GM23338 (cell line): ENCODE measurements at regions not wholly inside any gene's neighbourhood (a gene's known extent, or its start where the extent isn't known, plus 50 kb on each side); places are given as distances from the start of the nearest gene placed in this dataset.

Source experiments
- ATAC-seq: fragments of 200-7000 bp; cut with Tn5 transposase; 3 replicates; pipeline ENCODE4 v1.9.1; 2020
- DNase-seq: peaks from one replicate; pipeline ENCODE4 v3.0.0-alpha.2; 2015; ENCODE audit warnings: low spot score
- H2AFZ ChIP-seq: fragments of 200-600 bp; sonication (generic); 2 replicates; pipeline ENCODE4 v1.8.0; 2016; ENCODE audit warnings: antibody characterized with exemption, mild to moderate bottlenecking, moderate library complexity
- H3F3A ChIP-seq: fragments of 200-600 bp; sonication (generic); replicated peaks from 2 replicates; pipeline ENCODE4 v1.8.0; 2017; ENCODE audit warnings: antibody characterized with exemption, mixed run types, low read depth
- H3K27ac ChIP-seq: fragments of 200-600 bp; sonication (generic); 2 replicates; pipeline ENCODE4 v1.6.1; 2016; ENCODE audit warnings: low read depth
- H3K27me3 ChIP-seq: fragments of 200-600 bp; sonication (generic); 2 replicates; pipeline ENCODE4 v1.8.0; 2016; ENCODE audit warnings: mild to moderate bottlenecking, mixed run types, moderate library complexity; ENCODE audit not compliant: insufficient read depth
- H3K36me3 ChIP-seq: fragments of 200-600 bp; sonication (generic); 2 replicates; pipeline ENCODE4 v1.8.0; 2016; ENCODE audit warnings: mild to moderate bottlenecking; ENCODE audit not compliant: insufficient read depth
- H3K4me1 ChIP-seq: fragments of 200-600 bp; sonication (generic); 2 replicates; pipeline ENCODE4 v1.8.0; 2016; ENCODE audit warnings: mild to moderate bottlenecking, moderate library complexity; ENCODE audit not compliant: insufficient read depth
- H3K4me2 ChIP-seq: fragments of 200-600 bp; sonication (generic); 2 replicates; pipeline ENCODE4 v1.7.1; 2017; ENCODE audit warnings: mixed run types
- H3K4me3 ChIP-seq: fragments of 200-600 bp; sonication (generic); 2 replicates; pipeline ENCODE4 v1.6.1; 2016; ENCODE audit warnings: mixed run types
- H3K79me2 ChIP-seq: fragments of 200-600 bp; sonication (generic); replicated peaks from 2 replicates; pipeline ENCODE4 v1.8.0; 2017; ENCODE audit warnings: mild to moderate bottlenecking; ENCODE audit not compliant: insufficient read depth
- H3K9me2 ChIP-seq: fragments of 200-600 bp; sonication (generic); 2 replicates; pipeline ENCODE4 v1.8.0; 2017; ENCODE audit not compliant: insufficient read depth
- H4K20me1 ChIP-seq: fragments of 200-600 bp; sonication (generic); replicated peaks from 2 replicates; pipeline ENCODE4 v1.8.0; 2017; ENCODE audit warnings: mild to moderate bottlenecking; ENCODE audit not compliant: insufficient read depth
- H3K27ac Mint-ChIP-seq: 2 replicates; pipeline ENCODE4 v1.8.0; 2020; ENCODE audit warnings: inconsistent platforms, mild to moderate bottlenecking, moderate library complexity, mixed read lengths
- H3K27me3 Mint-ChIP-seq: 3 replicates; pipeline ENCODE4 v1.8.0; 2022; ENCODE audit warnings: low read depth, mild to moderate bottlenecking, moderate library complexity, mixed read lengths, inconsistent platforms; ENCODE audit not compliant: insufficient read depth, poor library complexity
- H3K36me3 Mint-ChIP-seq: 3 replicates; pipeline ENCODE4 v1.8.0; 2021; ENCODE audit warnings: low read depth, mild to moderate bottlenecking, inconsistent platforms, moderate library complexity, mixed read lengths
- H3K4me1 Mint-ChIP-seq: 3 replicates; pipeline ENCODE4 v1.8.0; 2020; ENCODE audit warnings: mild to moderate bottlenecking, inconsistent platforms, mixed read lengths
- H3K4me3 Mint-ChIP-seq: 3 replicates; pipeline ENCODE4 v1.8.0; 2021; ENCODE audit warnings: moderate library complexity, mild to moderate bottlenecking, inconsistent platforms, mixed read lengths
- H3K9me3 Mint-ChIP-seq: 3 replicates; pipeline ENCODE4 v1.8.0; 2020; ENCODE audit warnings: moderate library complexity, mild to moderate bottlenecking, inconsistent platforms, mixed read lengths
- CREB1 ChIP-seq: fragments of 250-450 bp; sonication (Bioruptor Pico); IDR thresholded peaks from 2 replicates; pipeline ENCODE4 v1.5.0; 2020; ENCODE audit warnings: low read depth, mild to moderate bottlenecking, moderate library complexity
- EZH2 ChIP-seq: fragments of 200-600 bp; sonication (generic); IDR thresholded peaks from one replicate; pipeline ENCODE4 v1.8.0; 2017; ENCODE audit warnings: antibody characterized with exemption, mild to moderate bottlenecking, low read depth; ENCODE audit not compliant: unreplicated experiment
- EZH2phosphoT487 ChIP-seq: fragments of 200-600 bp; sonication (generic); IDR thresholded peaks from one replicate; pipeline ENCODE4 v1.8.1; 2018; ENCODE audit warnings: antibody characterized with exemption; ENCODE audit not compliant: unreplicated experiment
- JUNB ChIP-seq: IDR thresholded peaks from one replicate; pipeline ENCODE4 v1.6.1; 2016; ENCODE audit warnings: antibody characterized with exemption; ENCODE audit not compliant: unreplicated experiment
- NANOG ChIP-seq: IDR thresholded peaks from 2 replicates; pipeline ENCODE4 v1.6.1; 2016; ENCODE audit warnings: antibody characterized with exemption, borderline replicate concordance
- POLR2AphosphoS5 ChIP-seq: IDR thresholded peaks from 2 replicates; pipeline ENCODE4 v1.6.1; 2016; ENCODE audit warnings: antibody characterized with exemption, low read depth
- STAT1 ChIP-seq: IDR thresholded peaks from one replicate; pipeline ENCODE4 v1.6.1; 2016; ENCODE audit warnings: antibody characterized with exemption; ENCODE audit not compliant: unreplicated experiment
- ZNF114 ChIP-seq: fragments of 250-450 bp; sonication (Bioruptor Pico); IDR thresholded peaks from 2 replicates; pipeline ENCODE4 v1.5.0; 2020; ENCODE audit warnings: mild to moderate bottlenecking, moderate library complexity
- ZNF331 ChIP-seq: fragments of 250-450 bp; sonication (Bioruptor Pico); IDR thresholded peaks from 2 replicates; pipeline ENCODE4 v1.5.0; 2020; ENCODE audit warnings: low read depth, mild to moderate bottlenecking, moderate library complexity
- TF ChIP-seq, protein P1 (sequence below), 2 experiments: fragments of 200-600 bp in 1 of 2; sonication (generic) in 1 of 2; conservative IDR thresholded peaks; 2 replicates each; pipeline versions ENCODE4 v1.5.1 to v1.6.1; 2016 to 2017; ENCODE audit warnings: antibody characterized with exemption in 2 of 2, low read depth in 2 of 2, mild to moderate bottlenecking in 2 of 2, moderate library complexity in 1 of 2
- TF ChIP-seq, protein P2 (sequence below): IDR thresholded peaks from 2 replicates; pipeline ENCODE4 v1.6.1; 2016; ENCODE audit warnings: antibody characterized with exemption
- TF ChIP-seq, protein P3 (sequence below): fragments of 250-450 bp; sonication (Bioruptor Pico); IDR thresholded peaks from 2 replicates; pipeline ENCODE4 v1.5.0; 2020; ENCODE audit warnings: mild to moderate bottlenecking, moderate library complexity
- TF ChIP-seq, protein P4 (sequence below): IDR thresholded peaks from one replicate; pipeline ENCODE4 v1.6.1; 2018; ENCODE audit warnings: antibody characterized with exemption; ENCODE audit not compliant: unreplicated experiment

DNA sequence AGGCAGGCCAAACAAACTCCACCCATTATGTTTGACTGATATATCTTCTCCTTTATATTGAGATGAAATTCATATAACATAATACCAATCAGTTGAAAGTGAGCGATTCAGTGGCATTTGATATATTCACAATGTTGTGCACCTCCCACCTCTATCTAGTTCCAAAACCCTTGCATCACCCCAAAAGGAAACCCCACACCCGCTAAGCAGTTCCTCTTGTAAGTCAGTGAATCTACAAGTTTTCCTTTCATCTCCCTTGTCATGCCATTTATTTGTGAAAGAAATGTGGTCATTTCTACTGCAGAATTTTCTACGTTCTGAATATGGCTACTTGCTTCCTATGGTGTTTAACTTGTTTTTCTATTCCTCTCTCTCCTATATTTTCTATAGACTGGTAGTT lies 99.4 kb upstream of the PTPN3 start:
- Histone ChIP-seq H3K4me2 (no peak overlapping the region), H2AFZ (no peak overlapping the region), H3K9me2 (no peaks in the 10 kb centered on the region), H3K36me3 (no peaks in the 10 kb centered on the region), H3K4me1 (no peaks in the 10 kb centered on the region), H4K20me1 (no peaks in the 10 kb centered on the region), H3F3A (no peaks in the 10 kb centered on the region), H3K4me3 (no peak overlapping the region), H3K27ac (no peak overlapping the region), H3K79me2 (no peaks in the 10 kb centered on the region), H3K27me3 (no peaks in the 10 kb centered on the region)
- no peak overlapping the region for H3K4me3 Mint-ChIP-seq
- ATAC-seq = no peak
- no peak overlapping the region for H3K27ac Mint-ChIP-seq
- H3K9me3 Mint-ChIP-seq = no peaks in the 10 kb centered on the region
- no peaks in the 10 kb centered on the region for H3K27me3 Mint-ChIP-seq
- H3K4me1 Mint-ChIP-seq = no peaks in the 10 kb centered on the region
- DNase-seq = no peak
- no peaks in the 10 kb centered on the region for H3K36me3 Mint-ChIP-seq
- TF ChIP-seq ZNF114 (CRISPR knock-in tag) = no peak
- TF ChIP-seq POLR2AphosphoS5 = no peak
- TF ChIP-seq, protein P1, sequence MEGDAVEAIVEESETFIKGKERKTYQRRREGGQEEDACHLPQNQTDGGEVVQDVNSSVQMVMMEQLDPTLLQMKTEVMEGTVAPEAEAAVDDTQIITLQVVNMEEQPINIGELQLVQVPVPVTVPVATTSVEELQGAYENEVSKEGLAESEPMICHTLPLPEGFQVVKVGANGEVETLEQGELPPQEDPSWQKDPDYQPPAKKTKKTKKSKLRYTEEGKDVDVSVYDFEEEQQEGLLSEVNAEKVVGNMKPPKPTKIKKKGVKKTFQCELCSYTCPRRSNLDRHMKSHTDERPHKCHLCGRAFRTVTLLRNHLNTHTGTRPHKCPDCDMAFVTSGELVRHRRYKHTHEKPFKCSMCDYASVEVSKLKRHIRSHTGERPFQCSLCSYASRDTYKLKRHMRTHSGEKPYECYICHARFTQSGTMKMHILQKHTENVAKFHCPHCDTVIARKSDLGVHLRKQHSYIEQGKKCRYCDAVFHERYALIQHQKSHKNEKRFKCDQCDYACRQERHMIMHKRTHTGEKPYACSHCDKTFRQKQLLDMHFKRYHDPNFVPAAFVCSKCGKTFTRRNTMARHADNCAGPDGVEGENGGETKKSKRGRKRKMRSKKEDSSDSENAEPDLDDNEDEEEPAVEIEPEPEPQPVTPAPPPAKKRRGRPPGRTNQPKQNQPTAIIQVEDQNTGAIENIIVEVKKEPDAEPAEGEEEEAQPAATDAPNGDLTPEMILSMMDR (conservative IDR thresholded peaks at IDR 0.05; ENCODE audit: low read depth in 2 of 2) = no peak
- TF ChIP-seq, protein P2, sequence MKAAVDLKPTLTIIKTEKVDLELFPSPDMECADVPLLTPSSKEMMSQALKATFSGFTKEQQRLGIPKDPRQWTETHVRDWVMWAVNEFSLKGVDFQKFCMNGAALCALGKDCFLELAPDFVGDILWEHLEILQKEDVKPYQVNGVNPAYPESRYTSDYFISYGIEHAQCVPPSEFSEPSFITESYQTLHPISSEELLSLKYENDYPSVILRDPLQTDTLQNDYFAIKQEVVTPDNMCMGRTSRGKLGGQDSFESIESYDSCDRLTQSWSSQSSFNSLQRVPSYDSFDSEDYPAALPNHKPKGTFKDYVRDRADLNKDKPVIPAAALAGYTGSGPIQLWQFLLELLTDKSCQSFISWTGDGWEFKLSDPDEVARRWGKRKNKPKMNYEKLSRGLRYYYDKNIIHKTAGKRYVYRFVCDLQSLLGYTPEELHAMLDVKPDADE = no peak
- no peak for TF ChIP-seq STAT1
- no peak for TF ChIP-seq EZH2phosphoT487
- TF ChIP-seq, protein P3, sequence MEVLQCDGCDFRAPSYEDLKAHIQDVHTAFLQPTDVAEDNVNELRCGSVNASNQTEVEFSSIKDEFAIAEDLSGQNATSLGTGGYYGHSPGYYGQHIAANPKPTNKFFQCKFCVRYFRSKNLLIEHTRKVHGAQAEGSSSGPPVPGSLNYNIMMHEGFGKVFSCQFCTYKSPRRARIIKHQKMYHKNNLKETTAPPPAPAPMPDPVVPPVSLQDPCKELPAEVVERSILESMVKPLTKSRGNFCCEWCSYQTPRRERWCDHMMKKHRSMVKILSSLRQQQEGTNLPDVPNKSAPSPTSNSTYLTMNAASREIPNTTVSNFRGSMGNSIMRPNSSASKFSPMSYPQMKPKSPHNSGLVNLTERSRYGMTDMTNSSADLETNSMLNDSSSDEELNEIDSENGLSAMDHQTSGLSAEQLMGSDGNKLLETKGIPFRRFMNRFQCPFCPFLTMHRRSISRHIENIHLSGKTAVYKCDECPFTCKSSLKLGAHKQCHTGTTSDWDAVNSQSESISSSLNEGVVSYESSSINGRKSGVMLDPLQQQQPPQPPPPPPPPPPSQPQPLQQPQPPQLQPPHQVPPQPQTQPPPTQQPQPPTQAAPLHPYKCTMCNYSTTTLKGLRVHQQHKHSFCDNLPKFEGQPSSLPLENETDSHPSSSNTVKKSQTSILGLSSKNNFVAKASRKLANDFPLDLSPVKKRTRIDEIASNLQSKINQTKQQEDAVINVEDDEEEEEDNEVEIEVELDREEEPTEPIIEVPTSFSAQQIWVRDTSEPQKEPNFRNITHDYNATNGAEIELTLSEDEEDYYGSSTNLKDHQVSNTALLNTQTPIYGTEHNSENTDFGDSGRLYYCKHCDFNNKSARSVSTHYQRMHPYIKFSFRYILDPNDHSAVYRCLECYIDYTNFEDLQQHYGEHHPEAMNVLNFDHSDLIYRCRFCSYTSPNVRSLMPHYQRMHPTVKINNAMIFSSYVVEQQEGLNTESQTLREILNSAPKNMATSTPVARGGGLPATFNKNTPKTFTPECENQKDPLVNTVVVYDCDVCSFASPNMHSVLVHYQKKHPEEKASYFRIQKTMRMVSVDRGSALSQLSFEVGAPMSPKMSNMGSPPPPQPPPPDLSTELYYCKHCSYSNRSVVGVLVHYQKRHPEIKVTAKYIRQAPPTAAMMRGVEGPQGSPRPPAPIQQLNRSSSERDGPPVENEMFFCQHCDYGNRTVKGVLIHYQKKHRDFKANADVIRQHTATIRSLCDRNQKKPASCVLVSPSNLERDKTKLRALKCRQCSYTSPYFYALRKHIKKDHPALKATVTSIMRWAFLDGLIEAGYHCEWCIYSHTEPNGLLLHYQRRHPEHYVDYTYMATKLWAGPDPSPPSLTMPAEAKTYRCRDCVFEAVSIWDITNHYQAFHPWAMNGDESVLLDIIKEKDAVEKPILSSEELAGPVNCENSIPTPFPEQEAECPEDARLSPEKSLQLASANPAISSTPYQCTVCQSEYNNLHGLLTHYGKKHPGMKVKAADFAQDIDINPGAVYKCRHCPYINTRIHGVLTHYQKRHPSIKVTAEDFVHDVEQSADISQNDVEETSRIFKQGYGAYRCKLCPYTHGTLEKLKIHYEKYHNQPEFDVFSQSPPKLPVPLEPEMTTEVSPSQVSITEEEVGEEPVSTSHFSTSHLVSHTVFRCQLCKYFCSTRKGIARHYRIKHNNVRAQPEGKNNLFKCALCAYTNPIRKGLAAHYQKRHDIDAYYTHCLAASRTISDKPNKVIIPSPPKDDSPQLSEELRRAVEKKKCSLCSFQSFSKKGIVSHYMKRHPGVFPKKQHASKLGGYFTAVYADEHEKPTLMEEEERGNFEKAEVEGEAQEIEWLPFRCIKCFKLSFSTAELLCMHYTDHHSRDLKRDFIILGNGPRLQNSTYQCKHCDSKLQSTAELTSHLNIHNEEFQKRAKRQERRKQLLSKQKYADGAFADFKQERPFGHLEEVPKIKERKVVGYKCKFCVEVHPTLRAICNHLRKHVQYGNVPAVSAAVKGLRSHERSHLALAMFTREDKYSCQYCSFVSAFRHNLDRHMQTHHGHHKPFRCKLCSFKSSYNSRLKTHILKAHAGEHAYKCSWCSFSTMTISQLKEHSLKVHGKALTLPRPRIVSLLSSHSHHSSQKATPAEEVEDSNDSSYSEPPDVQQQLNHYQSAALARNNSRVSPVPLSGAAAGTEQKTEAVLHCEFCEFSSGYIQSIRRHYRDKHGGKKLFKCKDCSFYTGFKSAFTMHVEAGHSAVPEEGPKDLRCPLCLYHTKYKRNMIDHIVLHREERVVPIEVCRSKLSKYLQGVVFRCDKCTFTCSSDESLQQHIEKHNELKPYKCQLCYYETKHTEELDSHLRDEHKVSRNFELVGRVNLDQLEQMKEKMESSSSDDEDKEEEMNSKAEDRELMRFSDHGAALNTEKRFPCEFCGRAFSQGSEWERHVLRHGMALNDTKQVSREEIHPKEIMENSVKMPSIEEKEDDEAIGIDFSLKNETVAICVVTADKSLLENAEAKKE (CRISPR knock-in tag) = no peak
- TF ChIP-seq EZH2 = no peak
- TF ChIP-seq CREB1 (CRISPR knock-in tag) = no peak
- TF ChIP-seq JUNB = no peak
- TF ChIP-seq, protein P4, sequence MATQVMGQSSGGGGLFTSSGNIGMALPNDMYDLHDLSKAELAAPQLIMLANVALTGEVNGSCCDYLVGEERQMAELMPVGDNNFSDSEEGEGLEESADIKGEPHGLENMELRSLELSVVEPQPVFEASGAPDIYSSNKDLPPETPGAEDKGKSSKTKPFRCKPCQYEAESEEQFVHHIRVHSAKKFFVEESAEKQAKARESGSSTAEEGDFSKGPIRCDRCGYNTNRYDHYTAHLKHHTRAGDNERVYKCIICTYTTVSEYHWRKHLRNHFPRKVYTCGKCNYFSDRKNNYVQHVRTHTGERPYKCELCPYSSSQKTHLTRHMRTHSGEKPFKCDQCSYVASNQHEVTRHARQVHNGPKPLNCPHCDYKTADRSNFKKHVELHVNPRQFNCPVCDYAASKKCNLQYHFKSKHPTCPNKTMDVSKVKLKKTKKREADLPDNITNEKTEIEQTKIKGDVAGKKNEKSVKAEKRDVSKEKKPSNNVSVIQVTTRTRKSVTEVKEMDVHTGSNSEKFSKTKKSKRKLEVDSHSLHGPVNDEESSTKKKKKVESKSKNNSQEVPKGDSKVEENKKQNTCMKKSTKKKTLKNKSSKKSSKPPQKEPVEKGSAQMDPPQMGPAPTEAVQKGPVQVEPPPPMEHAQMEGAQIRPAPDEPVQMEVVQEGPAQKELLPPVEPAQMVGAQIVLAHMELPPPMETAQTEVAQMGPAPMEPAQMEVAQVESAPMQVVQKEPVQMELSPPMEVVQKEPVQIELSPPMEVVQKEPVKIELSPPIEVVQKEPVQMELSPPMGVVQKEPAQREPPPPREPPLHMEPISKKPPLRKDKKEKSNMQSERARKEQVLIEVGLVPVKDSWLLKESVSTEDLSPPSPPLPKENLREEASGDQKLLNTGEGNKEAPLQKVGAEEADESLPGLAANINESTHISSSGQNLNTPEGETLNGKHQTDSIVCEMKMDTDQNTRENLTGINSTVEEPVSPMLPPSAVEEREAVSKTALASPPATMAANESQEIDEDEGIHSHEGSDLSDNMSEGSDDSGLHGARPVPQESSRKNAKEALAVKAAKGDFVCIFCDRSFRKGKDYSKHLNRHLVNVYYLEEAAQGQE = no peak
- TF ChIP-seq ZNF331 = no peak
- no peak for TF ChIP-seq NANOG
